Activated naive CD8-positive, alpha-beta T cell treated with anti-CD3 and anti-CD28 coated beads, Interleukin-2, amount 50 U/mL, for 24 hours (primary cell): ENCODE measurements at regions not wholly inside any gene's neighbourhood (a gene's known extent, or its start where the extent isn't known, plus 50 kb on each side); places are given as distances from the start of the nearest gene placed in this dataset.

Experiments
- ATAC-seq: fragments of 150-1000 bp; cut with Tn5 transposase; one replicate; pipeline ENCODE4 v1.10.0; 2021
- DNase-seq: peaks from one replicate; pipeline ENCODE4 v3.0.0; 2021
- H3K27ac Mint-ChIP-seq: one replicate; pipeline ENCODE4 v1.8.0; 2021; ENCODE audit warnings: mild to moderate bottlenecking, mixed read lengths
- H3K27me3 Mint-ChIP-seq: one replicate; pipeline ENCODE4 v1.8.0; 2021; ENCODE audit warnings: mixed read lengths
- H3K36me3 Mint-ChIP-seq: one replicate; pipeline ENCODE4 v1.8.0; 2021; ENCODE audit warnings: low read depth, mixed read lengths
- H3K4me1 Mint-ChIP-seq: one replicate; pipeline ENCODE4 v1.8.0; 2021; ENCODE audit warnings: mixed read lengths
- H3K4me3 Mint-ChIP-seq: one replicate; pipeline ENCODE4 v1.8.0; 2021; ENCODE audit warnings: mild to moderate bottlenecking, moderate library complexity, mixed read lengths
- H3K9me3 Mint-ChIP-seq: one replicate; pipeline ENCODE4 v1.8.0; 2021; ENCODE audit warnings: mixed read lengths

DNA sequence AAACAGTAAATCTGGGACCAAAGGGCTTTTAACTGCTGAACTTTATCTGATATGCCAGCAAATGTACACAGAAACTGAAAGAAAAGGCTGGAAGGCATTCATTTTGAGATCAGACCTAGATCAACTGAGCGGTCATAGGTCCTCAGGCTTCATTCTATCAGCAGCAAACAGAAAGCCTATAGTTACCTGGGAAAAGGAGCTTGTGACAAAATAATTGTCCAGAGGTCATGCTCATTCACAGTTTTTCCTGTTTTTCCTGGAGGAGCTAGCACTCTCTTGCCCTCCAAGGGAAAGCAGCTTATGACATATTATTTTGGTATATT lies 320.2 kb downstream of the AHR start:
- no peak for ATAC-seq
- Mint-ChIP-seq H3K4me1 (no peaks in the 10 kb centered on the region), H3K27me3 (peaks cover 2% of the 10 kb centered on the region), H3K36me3 (no peaks in the 10 kb centered on the region), H3K9me3 (no peaks in the 10 kb centered on the region), H3K27ac (no peak overlapping the region), H3K4me3 (no peak overlapping the region)
- no peak for DNase-seq

DNA sequence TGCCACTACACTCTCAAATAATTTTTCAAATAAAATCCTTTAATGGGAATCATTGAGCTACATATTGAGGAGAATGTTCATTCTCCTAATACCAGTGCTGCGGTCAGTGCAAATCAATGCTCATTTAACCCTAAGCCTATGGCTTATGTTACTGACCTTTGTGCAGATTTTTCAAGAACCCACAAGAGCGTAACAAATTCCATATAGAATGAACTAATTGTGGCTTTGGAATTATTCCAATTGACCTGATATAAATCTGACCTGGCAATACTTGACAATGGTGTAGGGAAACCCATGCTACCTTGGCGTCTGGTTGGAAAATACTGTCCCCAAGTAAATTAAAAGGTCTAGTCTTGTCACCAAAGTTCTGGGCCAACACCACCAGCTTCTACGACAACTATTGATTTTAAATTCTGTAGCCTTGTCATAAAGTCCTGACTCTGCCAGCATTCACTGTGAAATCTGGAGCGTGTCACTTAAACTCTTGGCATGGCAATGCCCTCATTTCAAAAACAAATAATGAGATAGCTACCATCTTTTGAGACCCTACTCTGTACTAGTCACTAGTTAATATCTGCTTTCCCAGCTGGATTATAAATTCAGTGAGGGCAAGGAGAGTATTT lies 320.9 kb downstream of the AHR start:
- DNase-seq = no peak
- no peaks in the 10 kb centered on the region for H3K4me1 Mint-ChIP-seq
- no peaks in the 10 kb centered on the region for H3K9me3 Mint-ChIP-seq
- H3K27me3 Mint-ChIP-seq = peaks cover 2% of the 10 kb centered on the region
- H3K36me3 Mint-ChIP-seq = no peaks in the 10 kb centered on the region
- H3K4me3 Mint-ChIP-seq = no peak overlapping the region
- no peak for ATAC-seq
- no peak overlapping the region for H3K27ac Mint-ChIP-seq

DNA sequence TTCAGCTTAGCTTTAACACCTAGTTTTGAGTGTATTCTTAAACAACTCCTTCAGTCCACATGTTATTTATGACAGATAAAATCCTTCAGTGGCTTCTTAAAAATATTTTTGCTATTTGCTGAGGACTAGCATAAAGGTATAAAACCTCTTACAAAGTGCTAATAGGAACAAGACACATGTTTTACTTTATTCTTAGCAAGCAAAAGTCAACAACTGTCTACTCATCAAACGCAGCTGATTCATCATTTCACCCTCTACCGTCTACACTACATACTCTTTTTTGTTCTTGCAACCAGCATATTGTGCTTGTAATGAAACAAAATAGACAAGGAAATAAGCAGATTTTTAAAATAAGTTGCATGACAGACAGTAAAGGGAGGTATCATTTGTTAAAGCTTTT lies 319.7 kb downstream of the SNX13 start:
- peaks cover 2% of the 10 kb centered on the region for H3K27me3 Mint-ChIP-seq
- H3K27ac Mint-ChIP-seq = no peak overlapping the region
- H3K9me3 Mint-ChIP-seq = no peaks in the 10 kb centered on the region
- ATAC-seq (no peak), DNase-seq (no peak)
- H3K36me3 Mint-ChIP-seq = no peaks in the 10 kb centered on the region
- no peak overlapping the region for H3K4me3 Mint-ChIP-seq
- H3K4me1 Mint-ChIP-seq = no peaks in the 10 kb centered on the region

DNA sequence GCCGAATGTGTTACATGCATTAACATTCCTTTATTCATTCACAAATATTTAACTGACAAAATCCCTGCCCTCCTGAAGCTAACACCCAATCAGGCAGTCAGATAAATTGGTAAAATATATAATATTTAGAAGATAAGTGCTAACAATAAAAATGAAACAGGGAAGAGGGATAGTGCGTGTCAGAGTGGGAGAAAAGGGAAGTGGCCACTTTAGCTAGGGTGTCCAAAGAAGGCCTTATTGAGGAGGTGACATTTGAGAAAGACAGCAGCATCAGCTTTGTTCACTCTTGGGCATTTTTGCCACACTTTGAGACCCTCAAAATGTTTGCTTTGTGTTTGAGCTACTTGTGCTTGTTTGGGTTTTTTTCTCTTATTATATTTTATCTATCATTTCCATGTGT lies 317.8 kb downstream of the SNX13 start:
- DNase-seq (no peak), ATAC-seq (no peak)
- Mint-ChIP-seq H3K4me1 (no peaks in the 10 kb centered on the region), H3K9me3 (no peaks in the 10 kb centered on the region), H3K27me3 (peaks cover 2% of the 10 kb centered on the region), H3K36me3 (no peaks in the 10 kb centered on the region), H3K27ac (no peak overlapping the region), H3K4me3 (no peak overlapping the region)

DNA sequence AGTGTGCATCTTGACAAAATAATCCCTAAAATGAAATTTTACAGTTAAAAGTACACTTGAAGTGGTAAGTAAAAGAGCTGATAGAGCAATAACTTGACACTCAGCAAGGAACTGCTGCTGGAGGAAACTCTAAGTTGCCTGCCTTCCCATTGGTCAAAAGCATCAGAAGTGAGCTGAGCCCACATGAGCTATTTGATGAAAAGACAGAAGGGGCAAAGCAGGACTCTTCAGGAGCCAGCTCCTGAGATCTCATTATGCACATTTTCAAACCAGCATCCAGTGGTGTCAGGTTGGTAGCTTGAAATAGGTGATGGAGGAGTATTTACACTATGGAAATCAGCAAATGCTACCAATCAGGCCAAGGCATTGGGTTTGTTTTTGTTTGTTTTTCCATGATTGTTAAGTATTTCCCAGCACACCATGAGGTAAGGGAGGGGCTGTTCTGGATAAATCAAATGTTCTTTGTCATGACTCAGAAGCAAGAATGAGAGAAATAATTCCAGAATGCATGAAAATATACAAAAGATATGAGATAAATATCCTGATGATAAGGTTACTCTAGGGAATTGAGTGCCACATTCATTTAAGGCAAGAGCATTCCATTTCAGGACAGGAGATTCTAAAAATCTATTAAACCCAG lies 316.6 kb downstream of the SNX13 start:
- H3K4me1 Mint-ChIP-seq = no peaks in the 10 kb centered on the region
- no peak for DNase-seq
- H3K27ac Mint-ChIP-seq = no peak overlapping the region
- no peaks in the 10 kb centered on the region for H3K9me3 Mint-ChIP-seq
- H3K27me3 Mint-ChIP-seq = peaks cover 4% of the 10 kb centered on the region
- H3K4me3 Mint-ChIP-seq = no peak overlapping the region
- no peak for ATAC-seq
- H3K36me3 Mint-ChIP-seq = no peaks in the 10 kb centered on the region

DNA sequence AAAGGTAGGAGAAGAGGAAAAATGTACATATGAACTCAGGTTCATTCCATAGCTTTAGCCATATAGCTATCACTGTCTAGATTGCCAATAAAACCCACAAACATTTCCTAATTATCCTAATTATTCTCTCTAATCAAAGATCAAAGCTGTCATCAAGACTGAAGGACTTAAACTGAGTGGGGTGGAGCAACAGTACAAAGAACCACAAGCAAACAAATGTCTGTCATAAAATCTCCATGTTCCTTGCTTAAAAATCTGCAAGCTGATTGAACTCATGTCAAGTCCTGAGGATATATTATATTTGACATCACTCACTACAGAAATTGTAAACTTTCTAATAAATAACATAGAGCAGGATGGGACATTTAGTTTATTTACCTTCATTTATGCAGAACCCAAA lies 315.9 kb downstream of the SNX13 start:
- no peaks in the 10 kb centered on the region for H3K9me3 Mint-ChIP-seq
- no peak overlapping the region for H3K27ac Mint-ChIP-seq
- no peaks in the 10 kb centered on the region for H3K36me3 Mint-ChIP-seq
- no peak overlapping the region for H3K4me3 Mint-ChIP-seq
- no peak for DNase-seq
- no peak for ATAC-seq
- H3K27me3 Mint-ChIP-seq = peaks cover 4% of the 10 kb centered on the region
- no peaks in the 10 kb centered on the region for H3K4me1 Mint-ChIP-seq

DNA sequence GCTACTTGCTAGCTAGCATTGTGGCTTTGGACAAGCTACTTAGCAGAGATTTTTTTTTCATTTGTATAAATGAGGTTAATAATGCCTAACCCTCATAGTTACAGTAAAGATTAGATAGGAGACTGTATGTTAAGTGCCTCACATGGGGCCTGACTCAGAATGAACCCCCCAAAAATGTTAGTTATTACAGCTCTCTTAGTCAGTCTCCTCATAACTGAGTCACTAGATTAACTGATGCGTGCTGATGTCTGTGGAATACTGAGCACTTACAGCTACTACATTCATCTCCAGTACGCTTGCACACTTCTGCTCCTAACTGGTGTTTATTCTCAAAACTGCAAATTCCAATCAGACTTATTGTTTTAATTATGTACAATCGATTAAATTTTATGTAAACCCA lies 315.3 kb downstream of the SNX13 start:
- DNase-seq (no peak), ATAC-seq (no peak)
- Mint-ChIP-seq H3K4me1 (no peaks in the 10 kb centered on the region), H3K9me3 (no peaks in the 10 kb centered on the region), H3K4me3 (no peak overlapping the region), H3K27me3 (peaks cover 4% of the 10 kb centered on the region), H3K36me3 (no peaks in the 10 kb centered on the region), H3K27ac (no peak overlapping the region)

DNA sequence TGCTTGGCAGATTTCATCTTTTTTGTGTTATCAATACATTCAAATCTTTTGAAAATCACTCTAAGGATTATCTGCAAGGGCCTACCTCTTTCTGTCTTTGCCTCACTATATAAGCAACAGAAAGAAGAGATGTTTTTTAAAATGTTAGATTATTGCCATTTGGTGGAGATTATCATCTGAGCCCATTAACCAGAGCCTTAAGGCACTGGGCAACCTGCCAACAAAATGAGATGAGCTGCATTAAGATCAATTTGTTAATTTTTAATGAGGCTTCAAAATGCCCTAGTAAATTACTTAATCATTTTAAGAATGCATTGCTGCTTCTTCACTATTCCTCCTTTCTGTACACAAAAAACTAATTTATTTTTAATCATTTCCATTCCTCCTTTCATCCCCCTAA lies 314.1 kb downstream of the SNX13 start:
- Mint-ChIP-seq H3K4me1 (no peaks in the 10 kb centered on the region), H3K36me3 (no peaks in the 10 kb centered on the region), H3K9me3 (no peaks in the 10 kb centered on the region), H3K4me3 (no peak overlapping the region), H3K27me3 (peaks cover 6% of the 10 kb centered on the region), H3K27ac (no peak overlapping the region)
- ATAC-seq (no peak), DNase-seq (no peak)

DNA sequence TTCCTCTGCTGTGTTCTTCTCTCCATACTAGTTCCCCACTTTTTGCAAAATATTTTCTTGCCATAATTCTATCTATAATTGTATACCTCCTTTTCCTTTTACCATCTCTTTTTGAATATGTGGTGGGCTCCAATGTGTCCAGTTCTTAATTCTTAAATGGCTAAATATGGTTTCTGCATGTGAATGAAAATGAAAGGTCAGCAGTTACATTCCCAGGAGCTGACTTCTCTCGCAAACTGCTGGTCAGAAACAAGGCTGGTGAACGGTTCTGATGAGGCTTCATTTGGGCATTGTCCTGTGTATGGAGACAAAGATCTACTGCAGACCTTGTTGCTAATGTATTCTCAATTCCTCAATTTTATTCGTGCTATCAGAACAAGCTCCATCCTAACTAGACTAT lies 309.2 kb downstream of the SNX13 start:
- DNase-seq (no peak), ATAC-seq (no peak)
- H3K27ac Mint-ChIP-seq = no peak overlapping the region
- H3K4me1 Mint-ChIP-seq = no peaks in the 10 kb centered on the region
- H3K36me3 Mint-ChIP-seq = no peaks in the 10 kb centered on the region
- H3K27me3 Mint-ChIP-seq = peaks cover 4% of the 10 kb centered on the region
- H3K9me3 Mint-ChIP-seq = no peaks in the 10 kb centered on the region
- no peak overlapping the region for H3K4me3 Mint-ChIP-seq

DNA sequence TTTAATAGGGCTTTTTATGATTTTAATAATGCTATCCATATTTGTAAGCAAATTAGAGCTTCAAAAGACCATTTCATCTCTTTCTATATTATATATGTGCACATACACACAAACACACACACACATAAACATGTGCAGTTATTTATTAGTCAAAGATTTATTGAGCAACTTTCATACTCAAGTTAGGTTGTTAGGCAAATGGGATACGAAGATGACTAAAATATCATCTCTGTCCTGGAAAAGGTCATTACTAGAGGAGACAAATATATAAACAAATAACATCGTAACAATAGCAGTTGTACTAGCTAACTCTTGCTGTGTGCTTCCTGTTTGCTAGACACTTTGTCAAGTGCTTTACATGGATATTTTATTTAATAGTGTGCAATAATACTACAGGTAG lies 307.9 kb downstream of the SNX13 start:
- H3K27ac Mint-ChIP-seq = no peak overlapping the region

DNA sequence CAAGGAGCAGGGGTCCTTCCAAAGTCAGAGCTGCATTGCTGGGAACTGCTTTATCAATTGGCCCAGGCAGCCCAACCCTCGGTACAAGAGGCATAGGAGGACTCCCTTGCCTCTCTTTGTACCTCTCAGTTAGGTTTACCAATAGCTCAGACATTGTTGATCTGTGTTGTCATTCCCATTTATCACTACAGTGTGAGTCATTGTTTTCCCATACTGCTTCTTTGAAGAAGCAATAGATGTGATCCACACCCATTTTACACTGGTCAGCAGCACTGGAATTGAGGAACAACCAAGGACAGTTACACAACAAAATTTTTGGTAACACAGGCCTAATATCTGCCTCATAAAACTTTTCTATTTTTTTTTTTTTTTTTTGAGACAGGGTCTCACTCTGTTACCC lies 307.2 kb downstream of the SNX13 start:
- Mint-ChIP-seq H3K27me3 (peaks cover 5% of the 10 kb centered on the region), H3K9me3 (no peaks in the 10 kb centered on the region), H3K27ac (no peak overlapping the region), H3K4me1 (no peaks in the 10 kb centered on the region), H3K4me3 (no peak overlapping the region), H3K36me3 (no peaks in the 10 kb centered on the region)
- DNase-seq (no peak), ATAC-seq (no peak)

More for the DNA sequence above, 307.9 kb downstream of the SNX13 start:
- peaks cover 8% of the 10 kb centered on the region for H3K27me3 Mint-ChIP-seq
- ATAC-seq (no peak), DNase-seq (no peak)
- H3K36me3 Mint-ChIP-seq = no peaks in the 10 kb centered on the region
- no peaks in the 10 kb centered on the region for H3K9me3 Mint-ChIP-seq
- H3K4me3 Mint-ChIP-seq = no peak overlapping the region
- H3K4me1 Mint-ChIP-seq = no peaks in the 10 kb centered on the region

DNA sequence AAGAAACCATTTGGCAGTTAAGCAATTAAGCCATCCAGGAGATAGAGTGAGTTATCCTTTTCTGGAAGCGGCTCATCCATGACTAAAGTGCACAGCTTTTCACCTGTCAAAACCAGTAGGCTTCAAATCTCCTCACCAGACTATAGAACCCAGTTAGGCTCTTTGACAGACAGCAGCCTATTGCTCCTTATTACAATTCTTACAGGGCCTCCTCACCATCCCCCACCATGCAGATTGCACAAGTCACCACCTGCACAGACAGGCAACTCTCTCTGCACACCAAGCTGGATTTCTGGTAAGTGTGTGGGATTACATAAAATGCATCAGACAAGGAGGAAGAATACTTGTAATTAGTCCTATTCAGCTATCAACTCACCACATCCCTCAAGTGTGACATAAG lies 301.6 kb downstream of the SNX13 start:
- no peaks in the 10 kb centered on the region for H3K4me1 Mint-ChIP-seq
- ATAC-seq (no peak), DNase-seq (no peak)
- H3K36me3 Mint-ChIP-seq = no peaks in the 10 kb centered on the region
- peaks cover 5% of the 10 kb centered on the region for H3K9me3 Mint-ChIP-seq
- no peak overlapping the region for H3K27ac Mint-ChIP-seq
- H3K27me3 Mint-ChIP-seq = peaks cover 9% of the 10 kb centered on the region
- no peak overlapping the region for H3K4me3 Mint-ChIP-seq

DNA sequence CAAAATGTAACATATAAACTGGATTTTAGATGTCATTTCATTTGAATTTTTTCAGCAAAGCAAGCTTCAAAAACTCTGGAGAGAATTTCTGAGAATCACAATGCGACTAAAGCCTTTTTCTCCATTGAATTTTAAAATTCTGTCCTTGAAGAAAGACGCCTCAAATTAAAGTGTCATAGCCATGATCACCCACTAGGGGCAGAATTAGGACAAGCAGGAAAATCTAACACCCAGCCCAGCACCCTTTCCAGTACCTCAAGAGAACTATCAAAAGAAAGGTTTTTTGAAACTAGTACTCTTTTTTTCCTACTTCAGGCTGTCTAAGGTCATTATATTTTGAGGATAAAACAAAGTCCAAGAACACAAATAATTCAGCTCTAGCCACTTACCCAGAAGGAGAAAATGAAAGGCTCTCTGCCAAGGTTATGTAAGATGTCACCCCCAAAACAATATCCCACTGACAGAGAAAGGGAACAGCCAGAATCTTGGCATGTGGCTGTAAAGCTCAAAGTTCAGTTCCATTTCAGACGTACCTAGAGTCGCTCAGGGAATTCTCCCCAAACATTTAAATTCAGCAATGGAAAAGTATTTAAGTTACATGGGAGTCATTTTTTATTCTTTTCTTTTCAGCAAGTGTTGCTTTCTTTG lies 299.4 kb downstream of the SNX13 start:
- DNase-seq (peak; percentile 18), ATAC-seq (no peak)
- Mint-ChIP-seq H3K9me3 (peaks cover 5% of the 10 kb centered on the region), H3K4me3 (no peak overlapping the region), H3K27ac (no peak overlapping the region), H3K36me3 (no peaks in the 10 kb centered on the region), H3K27me3 (peaks cover 13% of the 10 kb centered on the region), H3K4me1 (no peaks in the 10 kb centered on the region)

DNA sequence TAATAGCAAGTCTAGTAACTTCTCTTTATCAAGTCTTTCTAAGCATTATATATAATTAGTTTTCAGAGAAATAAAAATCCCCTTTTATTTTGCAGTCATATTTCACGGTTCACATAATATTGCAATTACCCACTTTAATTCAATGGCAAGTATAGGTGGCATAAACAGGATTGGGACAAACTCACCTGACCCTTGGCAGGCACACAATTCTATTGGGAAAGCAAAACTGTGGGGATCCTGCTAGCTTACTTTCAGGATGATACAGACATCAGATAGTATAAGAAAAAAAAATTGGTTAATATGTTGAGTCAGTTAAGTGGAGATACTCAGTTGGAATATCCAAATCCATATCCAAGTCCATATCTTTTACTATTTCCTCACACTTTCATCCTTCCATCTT lies 294.8 kb downstream of the SNX13 start:
- Mint-ChIP-seq H3K27me3 (peaks cover 11% of the 10 kb centered on the region), H3K9me3 (peaks cover 5% of the 10 kb centered on the region), H3K4me1 (no peaks in the 10 kb centered on the region), H3K36me3 (no peaks in the 10 kb centered on the region), H3K27ac (no peak overlapping the region), H3K4me3 (no peak overlapping the region)
- ATAC-seq (no peak), DNase-seq (no peak)

DNA sequence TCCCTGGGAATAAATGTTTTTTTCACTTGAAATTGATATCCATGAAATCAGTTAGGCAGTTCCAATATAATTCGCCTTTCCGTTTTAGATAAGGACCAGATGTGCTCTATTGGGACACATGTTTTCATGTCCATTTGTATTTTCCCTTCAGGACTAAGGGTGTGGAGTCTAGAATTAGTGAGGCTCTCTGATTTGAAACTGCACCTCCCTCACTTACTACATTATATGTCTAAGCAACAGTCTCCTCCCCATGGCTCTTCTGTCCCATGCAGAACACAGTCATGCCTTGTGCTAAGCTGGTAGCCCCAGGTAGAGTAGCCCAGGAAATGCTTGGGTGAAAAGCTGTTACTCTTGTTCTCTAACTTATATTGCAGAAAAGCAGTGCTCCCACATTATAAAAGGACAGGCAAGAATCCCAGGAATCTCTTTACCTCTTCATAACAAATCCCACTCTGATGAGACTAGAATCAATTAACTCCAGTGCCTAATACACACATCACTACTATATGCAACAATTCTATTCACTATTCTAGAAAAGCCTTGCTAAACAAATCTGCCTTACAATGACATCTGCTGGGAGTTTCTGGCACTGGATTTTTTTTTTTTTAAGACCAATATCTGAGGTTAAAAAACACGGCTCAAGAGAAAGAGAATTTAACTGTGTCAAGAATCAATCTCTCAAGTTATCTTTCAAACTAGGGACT lies 293.9 kb downstream of the SNX13 start:
- Mint-ChIP-seq H3K4me3 (no peak overlapping the region), H3K4me1 (no peaks in the 10 kb centered on the region), H3K36me3 (no peaks in the 10 kb centered on the region), H3K9me3 (peaks cover 5% of the 10 kb centered on the region), H3K27ac (no peak overlapping the region), H3K27me3 (peaks cover 7% of the 10 kb centered on the region)
- ATAC-seq (no peak), DNase-seq (no peak)
